H9 (cell line): ENCODE measurements at regions not wholly inside any gene's neighbourhood (a gene's known extent, or its start where the extent isn't known, plus 50 kb on each side); places are given as distances from the start of the nearest gene placed in this dataset.

ENCODE experiments used
- DNase-seq: peaks from one replicate; pipeline ENCODE4 v3.0.0-alpha.2; 2017
- H2AFZ ChIP-seq: one replicate; pipeline ENCODE4 v1.6.1; 2013; ENCODE audit warnings: mild to moderate bottlenecking, low read length, control low read depth, moderate library complexity
- H2AK5ac ChIP-seq: 2 replicates; pipeline ENCODE4 v1.6.1; 2013; ENCODE audit warnings: low read length, control low read depth, mixed read lengths; ENCODE audit not compliant: insufficient read length
- H2BK120ac ChIP-seq: one replicate; pipeline ENCODE4 v1.6.1; 2013; ENCODE audit warnings: low read depth, mild to moderate bottlenecking, low read length, control low read depth, inconsistent platforms; ENCODE audit not compliant: poor library complexity, severe bottlenecking
- H2BK12ac ChIP-seq: 2 replicates; pipeline ENCODE4 v1.6.1; 2013; ENCODE audit warnings: low read length, control low read depth, mixed read lengths, low read depth; ENCODE audit not compliant: insufficient read length
- H2BK15ac ChIP-seq: 2 replicates; pipeline ENCODE4 v1.6.1; 2013; ENCODE audit warnings: low read depth, low read length, control low read depth
- H2BK20ac ChIP-seq: one replicate; pipeline ENCODE4 v1.6.1; 2013; ENCODE audit warnings: low read depth, mild to moderate bottlenecking, low read length, control low read depth, inconsistent platforms; ENCODE audit not compliant: poor library complexity, severe bottlenecking
- H2BK5ac ChIP-seq: 2 replicates; pipeline ENCODE4 v1.6.1; 2013; ENCODE audit warnings: low read length, control low read depth, mixed read lengths; ENCODE audit not compliant: insufficient read length
- H3K14ac ChIP-seq: 2 replicates; pipeline ENCODE4 v1.6.1; 2013; ENCODE audit warnings: low read length, control low read depth; ENCODE audit not compliant: insufficient read depth
- H3K18ac ChIP-seq: 2 replicates; pipeline ENCODE4 v1.6.1; 2013; ENCODE audit warnings: low read depth, mild to moderate bottlenecking, mixed read lengths, low read length, control low read depth; ENCODE audit not compliant: insufficient read length
- H3K23ac ChIP-seq: 2 replicates; pipeline ENCODE4 v1.6.1; 2013; ENCODE audit warnings: low read length, control low read depth, mixed read lengths, low read depth; ENCODE audit not compliant: insufficient read length
- H3K23me2 ChIP-seq: 2 replicates; pipeline ENCODE4 v1.6.1; 2013; ENCODE audit warnings: low read depth, mild to moderate bottlenecking, mixed read lengths, low read length, control low read depth; ENCODE audit not compliant: insufficient read length, poor library complexity, severe bottlenecking
- H3K27ac ChIP-seq: 2 replicates; pipeline ENCODE4 v1.5.1; 2013; ENCODE audit warnings: low read length, control low read depth, mixed read lengths, low read depth; ENCODE audit not compliant: insufficient read length
- H3K27me3 ChIP-seq: 2 replicates; pipeline ENCODE4 v1.6.1; 2013; ENCODE audit warnings: low read length, control low read depth, inconsistent platforms; ENCODE audit not compliant: insufficient read depth
- H3K4ac ChIP-seq: 2 replicates; pipeline ENCODE4 v1.6.1; 2013; ENCODE audit warnings: low read depth, mild to moderate bottlenecking, control low read depth, inconsistent platforms, low read length, moderate library complexity
- H3K4me1 ChIP-seq: 2 replicates; pipeline ENCODE4 v1.6.1; 2013; ENCODE audit warnings: low read length, control low read depth, inconsistent platforms; ENCODE audit not compliant: insufficient read depth
- H3K4me2 ChIP-seq: 2 replicates; pipeline ENCODE4 v1.6.1; 2013; ENCODE audit warnings: low read length, control low read depth, mixed read lengths; ENCODE audit not compliant: insufficient read length, insufficient read depth
- H3K56ac ChIP-seq: 2 replicates; pipeline ENCODE4 v1.6.1; 2013; ENCODE audit warnings: low read depth, mild to moderate bottlenecking, mixed read lengths, low read length, control low read depth; ENCODE audit not compliant: insufficient read length
- H3K79me1 ChIP-seq: 2 replicates; pipeline ENCODE4 v1.6.1; 2013; ENCODE audit warnings: low read depth, mild to moderate bottlenecking, moderate library complexity, low read length, control low read depth, inconsistent platforms; ENCODE audit not compliant: insufficient read depth, poor library complexity, severe bottlenecking
- H3K79me2 ChIP-seq: 2 replicates; pipeline ENCODE4 v1.6.1; 2013; ENCODE audit warnings: low read length, control low read depth, inconsistent platforms; ENCODE audit not compliant: insufficient read depth
- H3K9ac ChIP-seq: 2 replicates; pipeline ENCODE4 v1.6.1; 2013; ENCODE audit warnings: low read length, control low read depth, mixed read lengths; ENCODE audit not compliant: insufficient read length; ENCODE audit errors: extremely low read depth
- H3K9me3 ChIP-seq: one replicate; pipeline ENCODE4 v1.6.1; 2013; ENCODE audit warnings: low read depth, low read length, inconsistent platforms; ENCODE audit not compliant: control insufficient read depth
- H3T11ph ChIP-seq: one replicate; pipeline ENCODE4 v1.6.1; 2013; ENCODE audit warnings: mild to moderate bottlenecking, low read length, control low read depth, inconsistent platforms
- H4K20me1 ChIP-seq: one replicate; pipeline ENCODE4 v1.6.1; 2013; ENCODE audit not compliant: control insufficient read depth, insufficient read length, insufficient read depth
- H4K5ac ChIP-seq: 2 replicates; pipeline ENCODE4 v1.6.1; 2013; ENCODE audit warnings: low read depth, mild to moderate bottlenecking, mixed read lengths, low read length, control low read depth; ENCODE audit not compliant: insufficient read length
- H4K8ac ChIP-seq: replicated peaks from 2 replicates; pipeline ENCODE4 v1.6.1; 2013; ENCODE audit warnings: low read length, control low read depth, mixed read lengths, low read depth; ENCODE audit not compliant: insufficient read length
- H4K91ac ChIP-seq: 2 replicates; pipeline ENCODE4 v1.6.1; 2013; ENCODE audit warnings: low read depth, mild to moderate bottlenecking, moderate library complexity, mixed read lengths, low read length, control low read depth; ENCODE audit not compliant: insufficient read length
- H3K27ac Mint-ChIP-seq, 3 experiments: 2 replicates in 2 of 3; 3 replicates in 1 of 3; pipeline ENCODE4 v1.8.0; 2020 to 2021; ENCODE audit warnings: mixed read lengths in 3 of 3, mild to moderate bottlenecking in 1 of 3, moderate library complexity in 1 of 3
- H3K27me3 Mint-ChIP-seq: 2 replicates; pipeline ENCODE4 v1.8.0; 2021; ENCODE audit warnings: low read depth, mild to moderate bottlenecking, moderate library complexity, mixed read lengths
- H3K36me3 Mint-ChIP-seq, 3 experiments: 2 replicates in 2 of 3; 3 replicates in 1 of 3; pipeline ENCODE4 v1.8.0; 2020 to 2021; ENCODE audit warnings: low read depth in 3 of 3, mixed read lengths in 3 of 3; ENCODE audit not compliant: insufficient read depth in 1 of 3
- H3K4me1 Mint-ChIP-seq, 2 experiments: 2 replicates each; pipeline ENCODE4 v1.8.0; 2020; ENCODE audit warnings: mixed read lengths in 2 of 2
- H3K4me3 Mint-ChIP-seq, 2 experiments: 2 replicates in 1 of 2; 3 replicates in 1 of 2; pipeline ENCODE4 v1.8.0; 2020 to 2021; ENCODE audit warnings: mild to moderate bottlenecking in 2 of 2, mixed read lengths in 2 of 2, moderate library complexity in 1 of 2
- H3K9me3 Mint-ChIP-seq, 2 experiments: 2 replicates in 1 of 2; 3 replicates in 1 of 2; pipeline ENCODE4 v1.8.0; 2020; ENCODE audit warnings: mild to moderate bottlenecking in 2 of 2, mixed read lengths in 2 of 2, moderate library complexity in 1 of 2
- WGBS: extraction: QIAGEN DNeasy Blood & Tissue Kit; methylation state at CpG from one replicate; pipeline ENCODE4 v1.1.7; 2013; ENCODE audit warnings: missing lambda C conversion rate, low lambda C conversion rate, mixed read lengths; ENCODE audit not compliant: insufficient read length; ENCODE audit errors: extremely low coverage; 5-methylcytosine and 5-hydroxymethylcytosine counted together
- TF ChIP-seq, protein P1 (sequence below): fragments of 200-600 bp; sonication (generic); conservative IDR thresholded peaks from 3 replicates; pipeline ENCODE4 v1.8.0; 2021; ENCODE audit warnings: antibody characterized with exemption, mild to moderate bottlenecking

- Histone ChIP-seq H3K18ac (no peak overlapping the region), H3K9me3 (no peaks in the 10 kb centered on the region), H4K8ac (no peak overlapping the region), H2BK12ac (no peak overlapping the region), H2BK120ac (no peak overlapping the region), H3K14ac (no peak overlapping the region), H3K27ac (peak overlapping the region; percentile 89), H2BK15ac (no peak overlapping the region), H3K9ac (no peak overlapping the region), H3K27me3 (no peaks in the 10 kb centered on the region), H2BK20ac (no peak overlapping the region), H3T11ph (no peak overlapping the region), H3K23ac (no peak overlapping the region), H3K4ac (no peak overlapping the region), H3K23me2 (no peaks in the 10 kb centered on the region), H3K4me1 (peaks cover 14% of the 10 kb centered on the region; the same call in 1 of the 2 replicates), H4K20me1 (no peaks in the 10 kb centered on the region), H3K4me2 (no peak overlapping the region), H4K91ac (no peak overlapping the region), H3K79me2 (no peaks in the 10 kb centered on the region), H2BK5ac (no peak overlapping the region), H4K5ac (no peak overlapping the region), H3K56ac (no peak overlapping the region), H2AK5ac (no peak overlapping the region), H2AFZ (no peak overlapping the region), H3K79me1 (no peaks in the 10 kb centered on the region)
- Mint-ChIP-seq H3K4me1 (peaks cover 33 to 36% of the 10 kb centered on the region in 2 experiments), H3K27ac (peak overlapping the region; percentile 95 to 98 (median 95)), H3K9me3 (no peaks in the 10 kb centered on the region; a peak in 1 of 5 replicates), H3K36me3 (no peaks in the 10 kb centered on the region), H3K27me3 (no peaks in the 10 kb centered on the region), H3K4me3 (peak overlapping the region in 1 of 2 experiments; percentile 74; a peak in 2 of 5 replicates)
- no CpG with 5 or more reads among the region's 5 CpGs for WGBS
- no peak for DNase-seq
- TF ChIP-seq, protein P1, sequence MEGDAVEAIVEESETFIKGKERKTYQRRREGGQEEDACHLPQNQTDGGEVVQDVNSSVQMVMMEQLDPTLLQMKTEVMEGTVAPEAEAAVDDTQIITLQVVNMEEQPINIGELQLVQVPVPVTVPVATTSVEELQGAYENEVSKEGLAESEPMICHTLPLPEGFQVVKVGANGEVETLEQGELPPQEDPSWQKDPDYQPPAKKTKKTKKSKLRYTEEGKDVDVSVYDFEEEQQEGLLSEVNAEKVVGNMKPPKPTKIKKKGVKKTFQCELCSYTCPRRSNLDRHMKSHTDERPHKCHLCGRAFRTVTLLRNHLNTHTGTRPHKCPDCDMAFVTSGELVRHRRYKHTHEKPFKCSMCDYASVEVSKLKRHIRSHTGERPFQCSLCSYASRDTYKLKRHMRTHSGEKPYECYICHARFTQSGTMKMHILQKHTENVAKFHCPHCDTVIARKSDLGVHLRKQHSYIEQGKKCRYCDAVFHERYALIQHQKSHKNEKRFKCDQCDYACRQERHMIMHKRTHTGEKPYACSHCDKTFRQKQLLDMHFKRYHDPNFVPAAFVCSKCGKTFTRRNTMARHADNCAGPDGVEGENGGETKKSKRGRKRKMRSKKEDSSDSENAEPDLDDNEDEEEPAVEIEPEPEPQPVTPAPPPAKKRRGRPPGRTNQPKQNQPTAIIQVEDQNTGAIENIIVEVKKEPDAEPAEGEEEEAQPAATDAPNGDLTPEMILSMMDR = no peak
These were observed 206.2 kb upstream of the TCF21 start for GRCh38 chr6:133682506-133683307.
